NOMO-1 treated with dmso at 0.1 percent for 144 hours (cell line): ENCODE measurements at regions not wholly inside any gene's neighbourhood (a gene's known extent, or its start where the extent isn't known, plus 50 kb on each side); places are given as distances from the start of the nearest gene placed in this dataset.

Source experiments
- DNase-seq: peaks from one replicate; lab custom pipeline; 2025; ENCODE audit not compliant: unreplicated experiment; lab: John Stamatoyannopoulos, UW

DNA sequence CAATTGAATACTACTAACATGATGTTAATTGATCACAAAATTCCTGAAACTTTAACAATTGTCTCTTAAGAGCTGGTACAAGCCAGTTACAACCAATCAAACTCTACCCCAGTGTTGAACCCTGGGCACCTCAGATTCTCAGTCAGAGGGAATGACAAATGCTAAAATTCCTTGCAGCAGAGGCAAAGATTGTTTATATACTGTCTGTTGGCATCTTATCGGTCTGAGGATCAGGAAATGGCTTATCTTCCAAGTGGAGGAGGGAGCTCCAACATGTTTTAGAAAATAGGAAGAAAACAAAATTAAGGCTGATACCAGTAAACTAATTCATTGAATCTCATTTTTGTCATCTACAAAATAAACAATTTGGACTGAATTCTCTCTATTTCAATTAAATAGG, 527.8 kb upstream of the ZNF608 start:
- DNase-seq: no peak

DNA sequence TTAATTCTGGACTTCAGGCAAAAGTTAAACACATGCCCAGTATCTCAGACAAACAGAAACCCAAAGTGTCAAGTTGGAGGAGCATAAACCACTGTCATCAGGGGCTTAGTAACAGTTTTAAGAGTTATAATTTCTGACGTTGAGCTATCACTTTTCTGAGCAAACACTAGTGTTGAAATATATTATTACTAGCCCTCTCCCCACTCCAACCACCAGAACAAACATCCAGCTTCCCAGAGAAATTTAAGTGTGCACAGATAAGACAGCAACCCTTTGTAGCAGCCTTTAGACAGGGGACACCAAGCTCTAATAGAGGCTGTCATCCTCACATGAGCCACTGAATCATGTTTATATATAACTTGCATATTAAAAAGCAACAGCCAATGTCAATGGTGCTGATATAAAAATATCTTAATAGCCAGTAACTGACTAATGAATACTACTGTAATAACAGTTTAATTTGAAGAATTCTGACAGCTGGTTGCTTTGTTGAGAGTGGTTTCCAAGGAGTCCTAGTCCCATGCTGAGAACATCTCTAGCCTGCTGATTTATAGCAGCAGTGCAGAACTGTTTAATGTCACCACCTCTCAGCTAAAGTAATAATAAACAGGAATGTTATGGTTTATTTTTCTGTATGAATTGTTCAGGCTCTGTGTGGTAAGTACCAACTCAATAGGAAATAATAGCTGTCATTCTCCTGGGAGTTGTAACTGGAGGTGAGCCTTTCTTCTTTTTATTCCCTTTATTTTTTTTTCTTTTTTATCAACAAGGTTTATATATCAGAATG, 528.7 kb upstream of the ZNF608 start:
- no peak for DNase-seq

DNA sequence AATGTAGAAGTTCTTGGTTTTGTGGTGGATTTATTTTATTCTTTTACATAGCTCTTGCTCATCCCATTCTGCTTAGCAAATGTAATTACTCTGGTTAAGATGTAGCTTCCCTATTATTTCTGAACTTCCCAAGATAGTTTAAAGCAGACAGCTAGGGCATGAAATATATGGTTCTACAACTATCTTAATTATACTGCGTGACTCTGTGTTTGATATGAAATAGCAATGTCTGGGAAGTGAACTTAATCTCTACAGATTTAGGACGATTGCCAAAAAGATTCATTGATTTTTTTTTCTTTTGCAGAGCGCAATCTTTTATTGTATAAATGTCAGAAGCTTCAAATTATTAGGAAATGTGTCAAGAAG, 529.3 kb upstream of the ZNF608 start:
- no peak for DNase-seq

DNA sequence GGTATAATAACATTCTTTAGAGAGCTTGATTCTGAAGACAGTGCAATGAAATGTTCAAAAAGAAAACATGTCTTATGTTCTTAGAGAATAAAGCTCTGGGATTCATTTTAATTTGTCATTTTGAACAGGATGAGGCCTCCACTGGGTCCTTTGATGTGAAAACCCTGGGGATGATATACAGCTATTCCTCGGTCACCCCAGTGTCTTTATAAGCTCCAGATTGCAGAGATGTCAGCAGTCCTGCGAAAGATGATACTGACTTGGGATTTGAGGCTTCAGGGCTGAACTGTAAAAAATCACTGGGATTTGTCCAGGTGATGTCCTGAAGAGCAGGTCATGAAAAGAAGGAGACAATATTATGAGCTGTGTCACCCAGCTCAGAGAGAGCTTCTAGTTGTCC, 529.7 kb upstream of the ZNF608 start:
- DNase-seq: no peak

DNA sequence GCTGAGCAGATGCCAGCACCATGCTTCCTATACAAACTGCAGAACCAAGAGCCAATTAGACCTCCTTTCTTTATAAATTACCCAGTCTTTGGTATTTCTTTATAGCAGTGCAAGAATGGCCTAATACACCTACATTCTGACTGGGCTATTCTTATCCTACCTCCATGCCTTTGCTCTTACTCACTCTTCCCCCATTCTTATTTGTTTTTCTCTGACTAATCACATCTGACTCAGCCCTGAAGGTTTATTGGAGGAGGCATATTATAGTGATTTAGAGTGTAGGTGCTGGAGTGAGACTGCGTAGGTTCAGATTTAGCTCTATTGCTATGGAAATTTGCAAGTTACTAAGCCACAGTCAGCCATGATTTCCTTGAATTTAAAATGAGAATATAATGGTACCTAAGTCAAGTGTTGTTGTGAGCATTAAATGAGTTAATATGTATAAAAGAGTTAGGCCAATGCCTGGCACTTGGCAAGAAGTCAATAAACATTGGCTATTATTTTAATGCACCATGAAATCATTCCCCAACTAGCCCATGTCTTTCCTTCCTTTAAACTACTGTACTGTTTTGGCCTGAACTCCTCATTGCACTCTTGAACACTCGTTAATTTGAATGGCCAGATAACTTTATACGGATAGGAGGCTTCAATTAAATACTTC, 531.2 kb upstream of the ZNF608 start:
- no peak for DNase-seq

DNA sequence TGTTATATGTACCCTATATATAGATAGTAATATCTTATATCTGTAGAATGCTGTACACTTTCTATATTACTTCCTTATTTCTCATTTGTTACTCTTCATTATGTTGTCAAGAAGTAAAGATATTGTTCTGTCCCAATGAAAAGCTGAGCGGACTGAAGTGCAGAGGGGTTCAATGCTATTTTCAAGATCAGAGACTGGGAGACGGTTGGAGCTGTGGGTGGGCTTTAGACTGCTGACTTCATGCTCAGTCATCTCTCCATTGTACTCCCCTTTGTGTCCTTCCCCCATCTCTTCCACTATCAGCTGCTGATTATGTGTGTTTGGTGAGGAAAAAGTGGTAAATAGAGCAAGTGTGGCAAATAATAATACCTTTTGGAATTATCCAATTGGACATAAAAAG, 532.3 kb upstream of the ZNF608 start:
- no peak for DNase-seq

DNA sequence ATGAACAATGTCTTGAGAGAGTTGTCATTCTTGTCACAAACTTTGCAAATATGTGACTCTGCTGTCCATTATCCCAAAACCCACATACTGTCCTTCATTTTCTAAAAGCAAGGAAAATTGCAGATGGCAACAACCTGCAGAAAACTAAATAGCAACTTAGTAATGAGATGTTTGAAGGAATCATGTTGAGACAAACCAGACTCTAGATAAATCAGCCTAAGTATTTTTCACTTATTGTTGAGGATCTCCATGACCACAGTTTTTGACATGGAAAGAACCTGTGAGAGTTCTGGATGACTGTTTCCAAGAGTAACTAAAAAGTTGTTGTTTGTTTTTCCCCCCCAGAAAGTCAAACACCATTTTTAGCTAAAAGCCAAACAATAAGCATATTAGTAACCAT, 535.2 kb upstream of the ZNF608 start:
- DNase-seq: no peak

DNA sequence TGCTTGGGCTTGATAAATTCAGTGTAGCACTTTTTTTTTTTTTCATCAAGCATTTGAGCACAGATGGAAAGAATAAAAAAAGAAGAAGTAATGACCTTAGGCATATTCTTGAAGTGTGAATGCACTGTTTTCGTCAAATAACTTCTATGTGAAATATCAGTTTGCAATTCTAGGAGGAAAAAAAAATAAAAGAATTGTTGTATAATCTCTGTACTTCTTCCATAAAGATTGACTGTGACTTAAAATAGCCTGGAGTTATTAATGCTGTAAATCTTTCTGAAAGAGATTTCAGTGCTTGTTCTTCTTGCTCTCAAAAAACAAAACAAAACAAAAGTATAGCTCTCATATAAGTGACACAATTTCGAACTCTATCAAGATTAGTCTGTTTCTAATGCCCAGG, 536.9 kb upstream of the ZNF608 start:
- no peak for DNase-seq

DNA sequence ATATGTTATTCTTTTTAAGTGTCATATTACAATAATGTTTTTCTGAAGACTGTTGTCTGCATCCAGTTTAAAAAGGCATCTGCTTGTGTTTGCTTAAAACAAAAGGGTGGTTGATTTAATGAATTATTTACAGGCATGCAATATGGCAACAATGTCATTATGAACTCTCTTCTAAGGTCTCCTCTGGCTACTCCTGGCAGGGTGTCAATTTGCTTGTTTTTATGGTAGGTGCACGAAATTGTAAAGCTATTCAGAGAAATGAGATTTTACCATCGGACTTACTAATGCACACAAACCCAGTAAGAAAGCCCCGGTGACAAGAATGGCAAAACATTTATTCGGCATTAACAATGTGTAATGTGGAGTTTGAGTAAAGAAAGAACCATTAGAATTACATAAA, 539.8 kb upstream of the ZNF608 start:
- DNase-seq: no peak

DNA sequence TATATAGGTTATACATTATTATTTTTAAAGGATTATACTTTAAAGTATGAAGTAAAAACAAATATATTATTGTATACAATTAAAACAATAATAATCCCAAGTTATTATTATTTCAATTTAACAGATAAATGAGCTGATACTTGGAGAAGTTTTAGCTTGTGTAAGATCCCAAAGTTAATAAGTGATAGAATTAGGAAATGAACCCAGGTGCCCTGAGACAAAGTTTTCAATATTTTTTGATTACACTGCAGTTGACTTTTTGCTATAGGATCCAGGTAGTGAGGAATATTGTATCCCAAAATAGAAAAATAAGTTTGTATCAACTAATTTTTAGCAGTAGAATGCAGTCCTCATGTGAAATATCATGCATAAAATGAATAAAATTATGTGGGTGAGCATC, 543.2 kb upstream of the ZNF608 start:
- no peak for DNase-seq

DNA sequence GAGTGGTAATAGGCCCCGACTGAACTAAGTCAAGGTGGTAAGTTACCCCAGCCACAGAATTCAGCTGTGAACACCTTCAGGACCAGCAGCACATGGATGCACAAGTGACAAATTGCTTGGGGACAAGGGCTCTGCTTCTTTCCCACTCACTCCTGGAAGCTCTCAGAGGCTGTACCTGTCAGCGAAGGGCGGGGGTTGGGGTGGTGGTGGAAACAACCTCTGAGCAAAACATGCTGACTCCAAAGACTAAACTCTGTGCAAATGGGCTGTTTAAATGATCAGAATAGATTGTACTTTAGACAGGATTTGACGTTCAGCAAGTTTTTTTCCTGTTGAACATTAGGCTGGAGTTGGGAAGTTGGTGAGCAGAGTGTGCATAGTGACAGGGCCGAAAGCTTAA, 544.5 kb upstream of the ZNF608 start:
- DNase-seq: no peak

DNA sequence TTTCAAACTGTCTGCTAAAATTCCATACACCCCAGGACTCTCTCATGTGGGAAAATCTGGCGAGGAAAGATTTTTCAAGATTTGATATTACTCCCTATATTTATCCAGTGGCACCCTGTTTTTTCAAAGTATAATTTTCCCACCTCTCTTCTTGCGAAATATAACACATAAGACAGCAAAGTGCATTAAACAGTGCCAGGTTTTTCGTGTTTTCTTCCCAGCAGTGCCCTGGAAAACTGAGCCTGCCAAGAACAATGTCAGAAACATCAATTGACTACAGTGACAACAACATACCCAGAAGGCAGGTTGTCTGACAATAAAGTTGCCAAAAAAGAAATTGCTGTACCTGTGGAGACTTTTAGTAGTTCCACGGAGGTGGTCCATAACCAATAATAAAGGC, 545.0 kb upstream of the ZNF608 start:
- no peak for DNase-seq

DNA sequence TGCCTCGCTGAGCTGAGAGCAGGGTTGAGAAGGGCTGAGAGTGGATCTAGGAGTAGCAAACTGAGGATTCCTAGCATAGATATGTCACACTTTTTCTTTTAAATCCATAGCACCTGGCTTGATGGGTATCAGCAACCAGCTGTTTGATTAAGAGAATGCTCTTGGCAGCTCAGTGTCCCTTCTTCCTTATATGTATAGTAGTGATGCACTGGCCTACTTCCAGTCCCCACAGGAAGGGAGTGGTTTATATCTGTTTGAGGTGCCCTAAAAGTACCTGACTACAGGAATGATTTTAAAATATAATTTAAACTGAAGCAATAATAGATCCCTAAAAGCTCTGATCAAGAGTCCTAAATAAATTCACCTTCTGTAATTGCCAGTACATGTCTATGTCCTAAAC, 546.8 kb upstream of the ZNF608 start:
- no peak for DNase-seq

DNA sequence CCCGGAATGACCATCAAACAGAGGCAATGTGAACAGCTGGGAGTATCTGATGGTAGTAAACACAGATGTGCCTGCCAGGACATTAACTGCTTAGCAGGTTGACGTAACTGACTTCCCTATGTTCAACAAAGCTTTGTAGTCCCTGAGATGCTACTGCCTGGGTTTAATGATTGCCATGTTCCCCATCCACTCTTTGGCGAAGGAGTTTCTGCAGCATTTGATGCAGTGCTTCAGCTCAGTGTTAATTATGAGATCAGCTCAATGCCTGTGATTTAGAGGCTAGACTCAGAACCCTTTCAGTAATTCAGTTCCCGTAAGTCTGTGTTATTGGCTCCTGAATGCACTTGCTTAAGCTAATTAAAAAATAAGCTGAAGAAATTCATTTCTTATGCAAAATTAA, 547.3 kb upstream of the ZNF608 start:
- no peak for DNase-seq

DNA sequence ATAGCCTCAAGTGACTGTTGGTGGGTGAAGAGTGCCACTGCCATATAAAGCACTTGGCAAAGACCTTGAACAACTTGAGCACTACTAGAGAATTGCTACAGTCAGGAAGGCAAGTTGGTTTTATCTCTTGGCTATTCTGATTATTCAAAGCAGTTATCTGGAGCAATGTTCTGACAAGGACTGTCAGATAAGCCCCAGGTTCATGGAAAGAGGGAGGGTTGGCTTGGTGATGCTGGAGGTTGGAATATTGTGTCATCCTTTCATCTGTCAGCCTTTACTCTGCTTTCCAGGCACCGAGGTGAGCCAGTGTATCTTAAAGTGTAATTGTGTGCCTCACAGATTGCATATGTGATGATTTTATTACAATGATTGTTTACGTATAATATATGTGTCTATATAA, 548.4 kb upstream of the ZNF608 start:
- DNase-seq: no peak

DNA sequence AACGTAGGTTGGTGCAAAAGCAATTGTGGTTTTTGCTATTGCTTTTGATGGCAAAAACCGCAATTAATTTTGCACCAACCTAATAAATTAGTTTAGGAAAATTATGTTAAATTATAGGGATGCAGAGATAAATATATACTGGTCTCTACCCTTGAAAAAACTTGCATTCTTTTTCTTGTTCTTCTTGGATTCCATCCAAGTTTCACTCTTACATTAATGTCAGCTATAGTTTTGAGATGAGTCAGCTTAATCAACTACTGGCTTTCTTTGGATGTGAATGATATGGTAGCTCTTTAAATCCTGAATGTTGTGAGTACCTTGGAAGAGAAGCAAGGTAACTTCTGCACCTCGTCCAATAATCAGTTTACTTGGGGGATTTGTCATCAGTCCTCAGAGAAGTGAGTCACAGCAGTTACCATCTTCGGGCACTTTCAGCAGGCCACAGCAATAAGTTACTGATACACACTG, 549.0 kb upstream of the ZNF608 start:
- DNase-seq: no peak

DNA sequence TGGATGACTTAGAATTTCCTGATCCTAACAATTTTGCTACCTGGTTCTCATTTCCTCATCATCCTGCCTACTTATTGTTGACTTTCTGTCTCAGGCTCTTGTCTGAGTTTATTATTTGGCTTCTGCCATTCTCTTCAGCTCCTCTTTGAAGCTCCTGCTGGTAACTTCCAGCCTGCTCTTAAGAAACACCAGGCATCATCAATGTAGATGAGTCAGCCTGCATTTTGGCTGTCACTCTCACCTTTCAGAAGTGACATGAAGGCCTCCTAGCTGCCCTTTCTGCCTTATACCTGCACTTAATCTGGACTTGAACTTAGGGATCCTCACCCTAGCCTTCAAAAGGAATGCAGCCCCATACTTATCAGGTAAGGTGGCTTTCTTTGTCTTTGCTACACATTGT, 551.8 kb upstream of the ZNF608 start:
- no peak for DNase-seq

DNA sequence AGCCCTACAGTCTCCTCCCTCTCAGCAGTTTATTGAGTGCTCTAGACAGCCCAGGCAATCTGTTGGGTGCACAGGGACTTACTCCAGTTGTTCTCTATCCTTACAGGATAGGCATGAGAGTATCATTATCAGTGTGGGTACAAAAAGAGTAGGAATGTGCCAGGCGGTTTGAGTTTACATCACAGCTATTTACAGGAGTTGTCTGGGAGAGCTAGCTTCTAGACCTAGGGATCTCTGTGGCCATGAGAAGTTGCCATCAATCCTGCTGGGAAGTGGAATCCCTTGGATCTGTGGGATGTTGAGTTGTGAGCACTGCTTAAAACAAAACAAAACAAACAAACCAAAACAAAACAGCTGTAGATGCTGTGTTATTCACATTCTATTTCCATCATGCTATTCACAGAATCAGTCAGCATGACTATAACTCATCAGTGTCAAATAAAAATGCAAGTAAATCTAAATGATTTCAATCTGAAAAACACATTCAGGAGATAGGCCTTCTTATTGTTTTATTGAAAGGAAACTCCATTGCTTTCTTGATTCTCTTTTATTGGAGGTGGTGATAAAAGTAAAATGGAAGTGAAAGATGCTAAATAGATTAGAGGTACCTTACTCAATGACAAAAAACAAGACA, 552.4 kb upstream of the ZNF608 start:
- DNase-seq: no peak

DNA sequence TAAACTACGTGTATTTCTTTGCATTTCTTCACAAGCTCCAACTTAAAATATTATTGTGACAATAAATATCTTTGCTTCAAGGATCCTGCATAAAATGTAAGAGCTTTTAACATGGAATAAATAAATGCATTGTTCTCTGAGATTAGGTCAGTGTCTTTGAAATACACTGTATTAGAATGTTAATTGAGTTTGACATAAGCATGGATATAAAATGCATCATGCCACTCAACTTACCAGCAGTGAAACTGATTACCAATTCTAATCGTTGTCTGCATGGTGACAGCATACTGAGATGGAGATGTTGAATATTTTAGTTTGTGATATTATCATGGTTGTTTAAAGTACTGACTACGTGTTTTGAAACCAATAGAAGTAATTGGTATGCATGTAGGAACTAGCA, 555.3 kb upstream of the ZNF608 start:
- no peak for DNase-seq

DNA sequence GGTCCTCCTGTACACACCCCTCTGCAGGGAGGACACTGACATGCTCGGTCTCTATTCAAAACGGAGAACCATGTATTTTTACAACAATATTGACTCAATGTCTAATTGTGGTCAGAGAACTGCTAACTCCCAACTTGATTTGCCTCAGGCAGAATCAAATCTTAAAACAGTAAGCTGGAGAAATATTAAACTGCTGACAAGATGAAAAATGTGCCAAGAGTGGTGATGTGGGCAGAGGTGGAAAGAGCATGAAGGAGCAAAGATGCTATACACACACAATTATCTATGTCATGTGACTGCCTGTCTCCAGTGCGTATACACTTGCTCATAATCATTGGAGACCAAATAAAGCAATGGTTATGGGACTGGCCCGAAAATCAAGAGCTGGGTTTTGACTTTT, 556.1 kb upstream of the ZNF608 start:
- DNase-seq: no peak

DNA sequence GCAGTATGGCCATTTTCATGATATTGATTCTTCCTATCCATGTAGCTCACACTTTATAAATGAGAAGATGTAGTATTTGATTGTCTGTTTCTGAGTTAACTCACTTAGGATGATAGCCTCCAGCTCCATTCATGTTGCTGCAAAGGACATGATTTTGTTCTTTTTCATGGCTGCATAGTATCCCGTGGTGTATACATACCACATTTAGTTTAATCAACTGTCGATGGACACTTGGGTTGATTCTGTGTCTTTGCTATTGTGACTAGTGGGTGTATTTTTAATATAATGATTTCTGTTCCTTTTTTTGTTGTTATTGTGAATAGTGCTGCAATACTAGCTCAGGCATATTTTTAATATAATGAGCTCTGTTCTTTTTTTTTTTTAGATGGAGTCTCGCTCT, 560.3 kb upstream of the ZNF608 start:
- DNase-seq: no peak

DNA sequence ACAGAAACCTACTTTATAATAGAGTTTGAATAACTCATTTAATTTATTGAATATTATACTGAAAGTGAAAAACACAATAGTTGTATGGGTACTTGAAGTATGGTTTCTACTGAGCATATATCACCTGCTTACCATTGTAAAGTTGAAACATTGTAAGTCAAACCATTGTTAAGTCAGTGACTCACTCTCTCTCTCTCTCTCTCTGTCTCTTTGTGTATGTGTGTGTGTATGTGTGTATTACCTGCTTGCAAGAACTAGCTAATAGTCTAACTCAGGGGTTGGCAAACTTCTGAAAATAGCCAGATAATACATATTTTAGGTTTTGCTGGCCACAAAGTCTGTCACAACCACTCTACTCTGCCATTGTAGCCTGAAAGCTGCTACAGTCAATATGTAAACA, 564.3 kb upstream of the ZNF608 start:
- no peak for DNase-seq
